Fibroblast of lung (primary cell): ENCODE measurements at regions not wholly inside any gene's neighbourhood (a gene's known extent, or its start where the extent isn't known, plus 50 kb on each side); places are given as distances from the start of the nearest gene placed in this dataset.

Experiments
- DNase-seq, 2 donors: peaks; one replicate each; pipeline versions ENCODE4 v3.0.0 to v3.0.0-alpha.2; 2010; ENCODE audit warnings: low read depth in 2 of 2
- H2AFZ ChIP-seq: 2 replicates; pipeline ENCODE4 v1.5.1; 2012; ENCODE audit warnings: low read length, control low read depth, inconsistent platforms
- H3K27ac ChIP-seq: 2 replicates; pipeline ENCODE4 v1.5.1; 2011; ENCODE audit warnings: low read length, control low read depth; ENCODE audit not compliant: insufficient read depth
- H3K27me3 ChIP-seq: 2 replicates; pipeline ENCODE4 v1.5.1; 2011; ENCODE audit warnings: mild to moderate bottlenecking, low read length; ENCODE audit not compliant: control insufficient read depth, insufficient read depth
- H3K36me3 ChIP-seq: 2 replicates; pipeline ENCODE4 v1.5.1; 2011; ENCODE audit warnings: low read length; ENCODE audit not compliant: control insufficient read depth, insufficient read depth
- H3K4me1 ChIP-seq: 2 replicates; pipeline ENCODE4 v1.5.1; 2011; ENCODE audit warnings: low read length; ENCODE audit not compliant: control insufficient read depth, insufficient read depth; ENCODE audit errors: extremely low read depth
- H3K4me2 ChIP-seq: 2 replicates; pipeline ENCODE4 v1.5.1; 2011; ENCODE audit warnings: low read length, control low read depth; ENCODE audit not compliant: insufficient read depth; ENCODE audit errors: extremely low read depth
- H3K4me3 ChIP-seq, 4 experiments: fragments of 200-600 bp in 1 of 4; sonication (generic) in 1 of 4; replicated peaks in 1 of 4; 2 replicates each; pipeline ENCODE4 v1.5.1; 2011 to 2016; ENCODE audit warnings: low read length in 4 of 4, low read depth in 3 of 4, mild to moderate bottlenecking in 3 of 4, control low read depth in 2 of 4, inconsistent platforms in 1 of 4, mixed read lengths in 1 of 4; ENCODE audit not compliant: insufficient read depth in 1 of 4; ENCODE audit errors: control extremely low read depth in 1 of 4
- H3K79me2 ChIP-seq: 2 replicates; pipeline ENCODE4 v1.5.1; 2012; ENCODE audit warnings: mild to moderate bottlenecking, low read length, inconsistent platforms; ENCODE audit not compliant: control insufficient read depth, insufficient read depth
- H3K9ac ChIP-seq: 2 replicates; pipeline ENCODE4 v1.5.1; 2011; ENCODE audit warnings: mild to moderate bottlenecking, low read length, control low read depth; ENCODE audit not compliant: insufficient read depth
- H3K9me3 ChIP-seq: 2 replicates; pipeline ENCODE4 v1.5.1; 2012; ENCODE audit warnings: low read depth, low read length; ENCODE audit not compliant: control insufficient read depth, insufficient read depth
- H4K20me1 ChIP-seq: 2 replicates; pipeline ENCODE4 v1.5.1; 2011; ENCODE audit warnings: low read length; ENCODE audit not compliant: control insufficient read depth, insufficient read depth; ENCODE audit errors: extremely low read depth
- EZH2 ChIP-seq: IDR thresholded peaks from 2 replicates; pipeline ENCODE4 v1.5.1; 2012; ENCODE audit warnings: low read length, control low read depth, mild to moderate bottlenecking; ENCODE audit errors: missing control alignments
- TF ChIP-seq, protein P1 (sequence below), 2 donors: IDR thresholded peaks in 1 of 2; conservative IDR thresholded peaks in 1 of 2; 1 replicate in 1 of 2; 2 replicates in 1 of 2; pipeline ENCODE4 v1.5.1; 2011 to 2012; ENCODE audit warnings: low read length in 2 of 2, control low read depth in 1 of 2, inconsistent platforms in 1 of 2, low read depth in 1 of 2, mild to moderate bottlenecking in 1 of 2

DNA sequence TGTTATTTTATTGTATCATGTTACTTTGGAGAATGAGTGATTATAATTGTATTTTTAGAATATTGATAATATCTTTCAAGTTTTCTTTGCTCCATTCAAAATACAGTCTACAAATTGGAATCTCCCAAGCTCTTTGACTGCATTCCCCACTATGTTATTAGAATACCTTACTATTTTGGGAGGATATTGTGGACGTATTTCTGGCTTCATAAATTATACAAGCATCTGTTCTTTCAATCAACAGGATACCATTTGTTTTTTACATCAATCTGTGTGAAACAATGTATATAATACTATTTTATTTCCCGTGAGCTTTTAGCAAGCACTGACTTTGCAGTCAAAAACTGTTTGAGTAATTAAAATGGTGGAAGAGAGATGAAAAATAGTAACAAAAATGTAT is 226.5 kb downstream of the PTPRC start:
- no peaks in the 10 kb centered on the region for H3K79me2 ChIP-seq
- H2AFZ ChIP-seq, result no peak overlapping the region
- no peak overlapping the region for H3K27ac ChIP-seq
- H3K4me1 ChIP-seq, result no peaks in the 10 kb centered on the region
- TF ChIP-seq, protein P1, sequence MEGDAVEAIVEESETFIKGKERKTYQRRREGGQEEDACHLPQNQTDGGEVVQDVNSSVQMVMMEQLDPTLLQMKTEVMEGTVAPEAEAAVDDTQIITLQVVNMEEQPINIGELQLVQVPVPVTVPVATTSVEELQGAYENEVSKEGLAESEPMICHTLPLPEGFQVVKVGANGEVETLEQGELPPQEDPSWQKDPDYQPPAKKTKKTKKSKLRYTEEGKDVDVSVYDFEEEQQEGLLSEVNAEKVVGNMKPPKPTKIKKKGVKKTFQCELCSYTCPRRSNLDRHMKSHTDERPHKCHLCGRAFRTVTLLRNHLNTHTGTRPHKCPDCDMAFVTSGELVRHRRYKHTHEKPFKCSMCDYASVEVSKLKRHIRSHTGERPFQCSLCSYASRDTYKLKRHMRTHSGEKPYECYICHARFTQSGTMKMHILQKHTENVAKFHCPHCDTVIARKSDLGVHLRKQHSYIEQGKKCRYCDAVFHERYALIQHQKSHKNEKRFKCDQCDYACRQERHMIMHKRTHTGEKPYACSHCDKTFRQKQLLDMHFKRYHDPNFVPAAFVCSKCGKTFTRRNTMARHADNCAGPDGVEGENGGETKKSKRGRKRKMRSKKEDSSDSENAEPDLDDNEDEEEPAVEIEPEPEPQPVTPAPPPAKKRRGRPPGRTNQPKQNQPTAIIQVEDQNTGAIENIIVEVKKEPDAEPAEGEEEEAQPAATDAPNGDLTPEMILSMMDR (conservative IDR thresholded peaks at IDR 0.05 in 1 of 2, IDR thresholded peaks at IDR 0.05 in 1 of 2; ENCODE audit: low read depth in 1 of 2, low read length in 2 of 2), result no peak
- no peak for TF ChIP-seq EZH2
- H3K9ac ChIP-seq, result no peak overlapping the region
- no peak for DNase-seq
- no peaks in the 10 kb centered on the region for H3K27me3 ChIP-seq
- no peak overlapping the region for H3K4me2 ChIP-seq
- no peaks in the 10 kb centered on the region for H3K9me3 ChIP-seq
- no peaks in the 10 kb centered on the region for H3K36me3 ChIP-seq
- no peak overlapping the region for H3K4me3 ChIP-seq
- H4K20me1 ChIP-seq, result no peaks in the 10 kb centered on the region

DNA sequence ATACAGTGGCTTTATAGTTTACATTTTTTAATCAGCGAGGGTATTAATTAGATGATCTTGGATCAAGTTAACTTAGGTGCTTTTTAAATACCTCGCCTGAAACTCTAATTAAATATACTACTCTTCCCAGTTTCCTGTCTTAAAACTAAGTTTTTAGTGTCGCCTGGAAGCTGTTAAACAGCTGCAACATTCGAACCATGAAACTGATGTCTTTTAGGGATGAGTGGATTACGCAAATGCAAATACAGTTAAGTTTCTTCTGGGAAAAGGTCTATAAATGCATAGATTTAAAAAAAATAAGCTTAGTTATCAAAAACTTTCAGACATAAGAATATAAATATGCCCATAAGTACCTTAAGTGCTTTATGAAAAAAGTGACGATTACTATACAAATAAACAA is 228.3 kb downstream of the PTPRC start:
- Histone ChIP-seq H3K9me3 (no peaks in the 10 kb centered on the region), H3K4me3 (no peak overlapping the region), H3K4me2 (no peak overlapping the region), H3K9ac (no peak overlapping the region), H3K4me1 (no peaks in the 10 kb centered on the region), H4K20me1 (no peaks in the 10 kb centered on the region), H3K27me3 (no peaks in the 10 kb centered on the region), H2AFZ (no peak overlapping the region), H3K36me3 (no peaks in the 10 kb centered on the region), H3K27ac (no peak overlapping the region), H3K79me2 (no peaks in the 10 kb centered on the region)
- DNase-seq, result no peak
- TF ChIP-seq EZH2, result no peak
- TF ChIP-seq, protein P1 (conservative IDR thresholded peaks at IDR 0.05 in 1 of 2, IDR thresholded peaks at IDR 0.05 in 1 of 2; ENCODE audit: low read depth in 1 of 2, low read length in 2 of 2), result no peak

DNA sequence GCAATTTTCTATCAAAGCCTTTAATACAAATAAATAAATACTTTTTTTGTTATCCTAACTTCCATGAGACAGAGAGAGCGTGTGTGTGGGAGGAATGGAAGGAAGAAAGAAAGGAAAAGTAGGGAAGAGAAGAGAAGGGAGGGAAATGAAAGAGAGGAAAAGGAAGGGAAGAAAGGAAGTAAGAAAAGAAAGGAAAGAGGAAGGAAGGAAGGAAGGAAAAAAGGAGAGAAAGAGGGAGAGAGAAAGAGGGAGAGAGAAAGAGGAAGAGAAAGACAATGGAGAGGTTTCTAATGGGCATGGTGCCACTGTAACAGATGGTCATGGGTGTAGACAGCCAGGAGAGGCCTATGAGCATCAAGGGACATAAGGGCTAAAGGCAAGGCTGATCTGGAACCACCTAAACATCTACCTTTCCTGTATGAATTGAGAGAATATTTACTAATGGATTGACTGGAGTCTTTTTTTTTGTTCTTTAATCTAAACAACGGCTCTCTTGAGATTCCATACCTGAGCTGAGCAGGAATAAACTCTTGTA is 234.9 kb downstream of the PTPRC start:
- Histone ChIP-seq H3K27ac (no peak overlapping the region), H3K9ac (no peak overlapping the region), H3K36me3 (no peaks in the 10 kb centered on the region), H3K9me3 (no peaks in the 10 kb centered on the region), H3K4me3 (no peak overlapping the region), H3K4me1 (no peaks in the 10 kb centered on the region), H3K27me3 (no peaks in the 10 kb centered on the region), H3K4me2 (no peak overlapping the region), H4K20me1 (no peaks in the 10 kb centered on the region), H2AFZ (no peak overlapping the region), H3K79me2 (peaks cover 4% of the 10 kb centered on the region)
- no peak for DNase-seq
- no peak for TF ChIP-seq EZH2
- TF ChIP-seq, protein P1 (conservative IDR thresholded peaks at IDR 0.05 in 1 of 2, IDR thresholded peaks at IDR 0.05 in 1 of 2; ENCODE audit: low read depth in 1 of 2, low read length in 2 of 2), result no peak
